ENCODE measurements at regions not wholly inside any gene's neighbourhood (a gene's known extent, or its start where the extent isn't known, plus 50 kb on each side); places are given as distances from the start of the nearest gene placed in this dataset.

GRCh38 chr15:87628311-87628710, 628.2 kb downstream of the NTRK3 start:
- no peak for DNase-seq

GRCh38 chr15:87626860-87627259, 629.7 kb downstream of the NTRK3 start:
- no peak for DNase-seq

GRCh38 chr15:87623832-87624231, 632.7 kb downstream of the NTRK3 start:
- DNase-seq = no peak

GRCh38 chr15:87620393-87620792, 636.1 kb downstream of the NTRK3 start:
- no peak for DNase-seq

GRCh38 chr15:87619161-87619960, 637.2 kb downstream of the NTRK3 start:
- DNase-seq = no peak

- DNase-seq = no peak
Observed at GRCh38 chr15:87618203-87618725, 638.3 kb downstream of the NTRK3 start.

GRCh38 chr15:87614704-87615103, 641.8 kb downstream of the NTRK3 start:
- no peak for DNase-seq

- DNase-seq = no peak
Observed at GRCh38 chr15:87610366-87610765, 646.2 kb downstream of the NTRK3 start.

GRCh38 chr15:87609894-87610293, 646.6 kb downstream of the NTRK3 start:
- DNase-seq = no peak

- DNase-seq = no peak
Observed at GRCh38 chr15:87609474-87609873, 647.1 kb downstream of the NTRK3 start.

- no peak for DNase-seq
Observed at GRCh38 chr15:87608238-87609028, 648.1 kb downstream of the NTRK3 start.

- no peak for DNase-seq
Observed at GRCh38 chr15:87606971-87607370, 649.6 kb downstream of the NTRK3 start.

- DNase-seq = no peak
Observed at GRCh38 chr15:87604857-87605446, 651.6 kb downstream of the NTRK3 start.

GRCh38 chr15:87602371-87602770, 654.2 kb downstream of the NTRK3 start:
- DNase-seq = no peak

- DNase-seq = no peak
Observed at GRCh38 chr15:87599616-87600015, 656.9 kb downstream of the NTRK3 start.

- peak; percentile 7 for DNase-seq
Observed at GRCh38 chr15:87597346-87598052, 659.0 kb downstream of the NTRK3 start.

GRCh38 chr15:87591582-87591981, 665.0 kb downstream of the NTRK3 start:
- no peak for DNase-seq

- no peak for DNase-seq
Observed at GRCh38 chr15:87591042-87591441, 665.5 kb downstream of the NTRK3 start.

- no peak for DNase-seq
Observed at GRCh38 chr15:87589134-87589533, 667.4 kb downstream of the NTRK3 start.

- no peak for DNase-seq
Observed at GRCh38 chr15:87582169-87582568, 674.4 kb downstream of the NTRK3 start.

GRCh38 chr15:87579537-87579936, 677.0 kb downstream of the NTRK3 start:
- no peak for DNase-seq

GRCh38 chr15:87578776-87579175, 677.8 kb downstream of the NTRK3 start:
- DNase-seq = no peak

- no peak for DNase-seq
Observed at GRCh38 chr15:87577336-87577735, 679.2 kb downstream of the NTRK3 start.
